ENCODE measurements at regions not wholly inside any gene's neighbourhood (a gene's known extent, or its start where the extent isn't known, plus 50 kb on each side); places are given as distances from the start of the nearest gene placed in this dataset.

DNA sequence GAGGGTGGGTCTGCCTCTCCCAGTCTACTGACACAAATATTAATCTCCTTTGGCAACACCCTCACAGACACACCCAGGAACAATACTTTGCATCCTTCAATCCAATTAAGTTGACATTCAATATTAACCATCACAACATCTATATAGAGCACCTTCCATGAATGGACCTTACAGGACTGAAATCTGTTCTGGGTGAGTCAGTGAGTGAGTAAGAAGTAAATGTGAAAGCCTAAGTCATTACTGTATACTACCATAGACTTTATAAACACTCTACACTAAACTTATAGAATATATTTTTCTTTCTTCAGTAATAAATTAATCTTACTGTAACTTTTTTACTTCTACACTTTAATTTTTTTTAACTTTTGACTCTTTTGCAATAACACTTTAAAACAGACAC is 993.8 kb upstream of the MAP3K7 start:
- no peak for TF ChIP-seq CTCF (IDR thresholded peaks at IDR 0.05)
- no peak for TF ChIP-seq MYC (IDR thresholded peaks at IDR 0.05; ENCODE audit: borderline replicate concordance, low read length)
- TF ChIP-seq, protein P1, sequence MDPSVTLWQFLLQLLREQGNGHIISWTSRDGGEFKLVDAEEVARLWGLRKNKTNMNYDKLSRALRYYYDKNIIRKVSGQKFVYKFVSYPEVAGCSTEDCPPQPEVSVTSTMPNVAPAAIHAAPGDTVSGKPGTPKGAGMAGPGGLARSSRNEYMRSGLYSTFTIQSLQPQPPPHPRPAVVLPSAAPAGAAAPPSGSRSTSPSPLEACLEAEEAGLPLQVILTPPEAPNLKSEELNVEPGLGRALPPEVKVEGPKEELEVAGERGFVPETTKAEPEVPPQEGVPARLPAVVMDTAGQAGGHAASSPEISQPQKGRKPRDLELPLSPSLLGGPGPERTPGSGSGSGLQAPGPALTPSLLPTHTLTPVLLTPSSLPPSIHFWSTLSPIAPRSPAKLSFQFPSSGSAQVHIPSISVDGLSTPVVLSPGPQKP (IDR thresholded peaks at IDR 0.05; ENCODE audit: low read depth, low read length): no peak
- no peak for TF ChIP-seq KDM5A (IDR thresholded peaks at IDR 0.05)
- TF ChIP-seq HDAC2 (IDR thresholded peaks at IDR 0.05): no peak
- TF ChIP-seq, protein P2, sequence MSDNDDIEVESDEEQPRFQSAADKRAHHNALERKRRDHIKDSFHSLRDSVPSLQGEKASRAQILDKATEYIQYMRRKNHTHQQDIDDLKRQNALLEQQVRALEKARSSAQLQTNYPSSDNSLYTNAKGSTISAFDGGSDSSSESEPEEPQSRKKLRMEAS (IDR thresholded peaks at IDR 0.05): no peak
- no peak for TF ChIP-seq KDM1A (IDR thresholded peaks at IDR 0.05; ENCODE audit: low read depth)
- no peak for TF ChIP-seq POLR2A (IDR thresholded peaks at IDR 0.05; ENCODE audit: low read length)
- no peak for TF ChIP-seq RCOR1 (IDR thresholded peaks at IDR 0.05; ENCODE audit: low read depth, low read length)
- TF ChIP-seq JUN (IDR thresholded peaks at IDR 0.05): no peak
- no peak for TF ChIP-seq REST (IDR thresholded peaks at IDR 0.05)
